Stromal cell of bone marrow (primary cell): ENCODE measurements at regions not wholly inside any gene's neighbourhood (a gene's known extent, or its start where the extent isn't known, plus 50 kb on each side); places are given as distances from the start of the nearest gene placed in this dataset.

Experiments used
- DNase-seq: peaks from one replicate; pipeline ENCODE4 v3.0.0-alpha.2; 2012; ENCODE audit warnings: low read depth

DNA sequence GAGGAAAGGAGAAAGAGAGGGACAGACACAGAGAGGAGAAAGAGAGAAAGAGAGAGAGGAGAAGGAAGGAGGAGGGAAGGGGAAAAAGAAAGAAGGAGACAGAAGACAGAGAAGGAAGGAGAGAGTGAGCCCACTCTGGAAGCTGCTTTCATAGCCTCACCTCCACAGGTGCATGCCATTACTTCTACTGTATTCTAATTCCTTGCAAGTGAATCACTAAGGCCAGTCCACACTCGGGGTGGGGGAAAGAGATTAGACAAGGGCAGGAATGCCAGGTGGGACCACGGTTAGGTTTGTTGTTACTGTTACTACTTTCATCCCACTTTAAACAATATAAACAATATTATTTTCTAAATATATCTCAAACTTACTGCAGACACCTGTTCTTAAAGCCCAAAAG lies 684.5 kb upstream of the ARGLU1 start:
- no peak for DNase-seq

DNA sequence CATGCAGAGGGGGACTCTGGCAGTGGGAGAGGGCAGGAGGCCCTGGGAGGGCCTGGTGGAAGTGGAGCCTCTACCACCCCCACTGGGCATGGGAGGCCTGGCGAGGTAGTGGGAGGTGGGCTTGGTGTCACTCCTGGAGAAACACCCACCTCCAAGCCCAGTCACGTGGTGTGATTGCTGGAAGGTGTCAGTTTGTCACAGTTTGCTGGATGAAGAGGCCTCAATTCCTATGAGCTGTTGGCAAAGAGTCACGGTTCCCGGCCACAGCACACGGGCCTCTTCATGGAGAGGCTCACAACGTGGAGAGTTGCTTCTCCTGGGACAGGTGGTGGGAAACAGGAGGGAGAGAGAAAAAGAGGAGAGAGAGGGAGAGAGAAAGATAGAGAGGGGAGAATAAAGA lies 684.1 kb upstream of the ARGLU1 start:
- no peak for DNase-seq

- no peak for DNase-seq
Observed at GRCh38 chr13:107251341-107251740, 683.4 kb upstream of the ARGLU1 start.

- DNase-seq, result no peak
Observed at GRCh38 chr13:107250628-107251027, 682.7 kb upstream of the ARGLU1 start.

GRCh38 chr13:107244241-107244640 lies 676.3 kb upstream of the ARGLU1 start:
- DNase-seq, result no peak

DNA sequence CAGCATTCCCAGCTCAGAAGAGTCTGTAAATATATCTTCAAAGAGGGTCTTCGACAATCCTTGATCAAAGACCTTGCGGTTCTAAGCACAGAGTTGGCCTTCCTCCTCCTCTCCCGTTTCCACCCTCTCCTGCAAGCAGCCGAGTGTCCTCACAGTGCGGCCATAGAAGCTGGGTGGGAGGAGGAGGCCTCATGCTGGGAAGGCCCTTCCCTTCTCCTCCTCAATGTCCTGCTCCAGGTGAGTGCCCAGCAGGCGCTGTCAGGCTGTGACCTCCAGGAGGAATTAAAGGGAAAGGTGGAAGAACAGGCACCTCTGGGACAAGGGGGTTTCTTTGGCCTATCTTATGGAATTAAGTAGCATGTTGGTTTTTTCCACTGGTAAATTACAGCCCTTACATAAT lies 674.2 kb upstream of the ARGLU1 start:
- no peak for DNase-seq

- no peak for DNase-seq
Observed at GRCh38 chr13:107241381-107241780, 673.4 kb upstream of the ARGLU1 start.

DNA sequence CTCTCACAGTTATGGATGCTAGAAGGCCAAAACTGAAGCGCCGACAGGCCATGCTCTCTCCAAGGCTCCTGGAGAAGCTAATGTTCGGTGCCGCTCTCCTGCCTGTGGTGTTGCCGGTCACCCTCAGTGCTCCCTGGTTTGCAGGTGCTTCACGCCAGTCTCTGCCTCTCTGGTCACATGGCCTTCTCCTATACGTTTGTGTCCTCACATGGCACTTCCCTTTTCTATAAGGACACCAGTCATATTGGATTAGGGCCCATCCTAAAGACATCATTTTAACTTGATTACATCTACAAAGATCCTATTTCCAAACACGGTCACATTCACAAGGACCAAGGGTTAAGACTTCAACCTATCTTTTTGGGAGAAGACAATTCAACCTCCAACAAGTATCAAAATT lies 671.3 kb upstream of the ARGLU1 start:
- no peak for DNase-seq

- DNase-seq, result no peak
Observed at GRCh38 chr13:107238262-107238981, 670.5 kb upstream of the ARGLU1 start.

DNA sequence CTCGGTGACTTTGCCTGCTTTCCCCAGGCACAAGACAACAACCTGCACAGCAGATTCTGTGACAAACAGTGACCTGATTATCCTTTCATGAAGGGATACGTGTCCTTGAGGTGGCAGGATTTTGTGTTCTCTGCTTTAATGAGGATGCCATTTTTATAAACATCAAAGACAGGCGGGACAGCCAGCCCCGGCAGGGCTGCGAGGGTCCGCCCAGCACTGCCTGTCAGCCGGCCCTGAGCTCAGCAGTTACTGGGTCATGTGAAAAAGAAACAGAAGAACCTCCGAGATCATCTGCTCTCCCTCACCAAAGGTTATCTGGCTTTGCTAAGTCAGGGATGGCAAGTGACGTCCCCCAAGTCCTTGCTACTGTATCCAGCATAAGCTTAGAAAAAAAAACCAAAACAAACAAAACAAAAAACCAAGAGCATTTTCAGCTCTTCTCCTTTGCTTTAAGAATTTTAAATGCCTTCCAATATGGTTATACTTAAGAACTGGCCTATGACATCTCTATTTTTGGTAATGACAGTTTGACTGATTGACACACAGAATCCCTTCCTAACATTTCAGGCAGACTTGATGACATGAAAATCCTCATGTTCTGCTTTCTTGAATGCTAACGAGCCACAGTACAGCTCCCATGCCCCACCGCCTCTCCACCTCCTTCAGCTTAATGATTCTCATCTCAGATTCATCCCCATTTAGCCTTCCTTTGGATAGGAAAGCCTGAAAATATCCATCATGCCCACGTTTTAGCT lies 666.6 kb upstream of the ARGLU1 start:
- DNase-seq, result no peak

GRCh38 chr13:107233541-107233940 lies 665.6 kb upstream of the ARGLU1 start:
- no peak for DNase-seq

- no peak for DNase-seq
Observed at GRCh38 chr13:107231944-107232343, 664.0 kb upstream of the ARGLU1 start.

DNA sequence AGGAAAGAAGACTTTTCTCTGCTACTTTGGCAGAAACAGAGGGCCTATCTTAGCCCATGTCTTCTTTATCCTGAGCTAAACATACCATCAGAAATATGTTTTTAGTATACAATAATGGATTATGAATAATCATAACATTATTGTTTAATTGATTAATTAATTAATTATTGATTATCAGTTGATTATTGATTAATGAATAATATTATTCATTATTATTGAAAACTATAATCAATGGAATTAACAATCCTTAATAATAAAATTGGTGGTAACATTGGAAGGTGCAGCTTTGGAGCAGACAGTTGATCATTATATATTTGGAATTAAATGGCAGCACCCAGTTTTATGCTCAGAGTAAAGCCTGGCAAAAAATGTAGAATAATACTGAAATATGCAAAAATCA lies 655.9 kb upstream of the ARGLU1 start:
- no peak for DNase-seq

DNA sequence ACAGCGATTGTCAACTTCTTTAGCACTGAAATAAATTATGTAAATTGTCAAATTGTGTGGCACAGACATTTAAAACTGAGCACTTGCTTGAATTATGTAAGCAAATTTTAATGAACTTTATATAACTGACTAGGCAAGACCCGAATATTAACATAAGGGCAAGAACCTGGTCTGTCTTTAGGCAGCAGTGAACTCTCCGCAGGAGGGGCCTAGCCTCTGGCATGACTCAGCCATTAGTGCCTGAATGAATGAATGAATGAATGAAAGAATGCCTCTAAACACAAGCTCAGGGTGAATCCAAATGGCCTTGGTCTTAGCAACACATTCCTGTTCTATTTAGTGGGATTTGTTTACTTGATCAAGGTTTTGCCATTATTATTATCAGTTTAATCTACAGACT lies 654.7 kb upstream of the ARGLU1 start:
- no peak for DNase-seq

DNA sequence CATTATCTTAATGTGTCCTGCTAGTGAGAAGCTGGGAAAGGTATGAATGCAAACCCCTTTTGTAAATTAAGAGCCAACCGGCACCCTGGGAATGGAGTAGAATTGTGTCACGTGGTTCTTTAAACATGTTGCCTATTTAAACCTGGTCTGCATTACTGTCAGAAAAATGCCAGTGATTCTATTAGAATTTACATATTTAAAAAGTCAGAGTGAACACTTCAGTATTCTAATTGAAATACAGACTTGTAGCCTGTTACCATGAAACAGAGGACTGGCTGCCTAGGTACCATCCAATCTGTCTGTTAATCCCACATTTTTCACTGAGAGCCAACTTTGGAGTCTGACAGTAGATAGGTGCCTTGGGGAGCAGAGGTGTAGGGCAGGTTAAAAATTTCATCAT lies 652.3 kb upstream of the ARGLU1 start:
- DNase-seq, result no peak

- DNase-seq, result no peak
Observed at GRCh38 chr13:107217251-107217650, 649.3 kb upstream of the ARGLU1 start.

DNA sequence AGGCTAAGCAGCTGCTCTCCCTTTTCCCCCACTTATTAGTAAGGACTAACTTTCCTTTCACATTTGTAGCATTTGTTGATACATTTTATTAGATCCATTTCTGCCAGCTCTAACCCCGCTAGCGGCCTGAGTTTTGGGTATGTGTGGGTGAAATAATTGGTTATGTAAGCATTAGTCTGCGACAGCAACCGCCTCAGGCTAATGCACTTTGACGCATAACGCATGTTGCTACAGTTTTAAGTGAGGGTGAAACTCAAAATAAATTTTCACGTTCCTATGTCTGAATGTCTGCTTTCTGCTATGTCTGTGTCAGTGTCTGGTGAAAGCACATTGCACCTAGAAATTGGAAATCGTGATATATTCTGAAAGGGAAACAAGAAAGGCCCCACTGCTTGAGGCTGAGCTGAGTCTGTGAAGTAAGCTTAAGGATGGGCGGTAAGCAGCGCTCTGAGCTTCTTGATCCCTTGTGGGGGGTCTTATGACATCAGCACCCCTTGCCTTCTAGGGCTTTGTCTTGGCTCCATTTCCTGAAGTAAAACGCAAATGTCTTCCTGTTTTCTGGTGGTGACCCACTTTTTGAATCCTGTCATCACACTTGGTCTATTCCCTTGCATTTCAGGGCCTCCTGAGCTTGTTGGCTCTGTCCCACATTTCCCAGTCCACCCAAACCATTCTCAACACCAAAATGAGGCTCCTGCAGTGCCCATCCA lies 648.3 kb upstream of the ARGLU1 start:
- DNase-seq, result no peak

- DNase-seq, result peak; percentile 77
Observed at GRCh38 chr13:107211073-107211472, 643.1 kb upstream of the ARGLU1 start.

- DNase-seq, result no peak
Observed at GRCh38 chr13:107210723-107211030, 642.7 kb upstream of the ARGLU1 start.

DNA sequence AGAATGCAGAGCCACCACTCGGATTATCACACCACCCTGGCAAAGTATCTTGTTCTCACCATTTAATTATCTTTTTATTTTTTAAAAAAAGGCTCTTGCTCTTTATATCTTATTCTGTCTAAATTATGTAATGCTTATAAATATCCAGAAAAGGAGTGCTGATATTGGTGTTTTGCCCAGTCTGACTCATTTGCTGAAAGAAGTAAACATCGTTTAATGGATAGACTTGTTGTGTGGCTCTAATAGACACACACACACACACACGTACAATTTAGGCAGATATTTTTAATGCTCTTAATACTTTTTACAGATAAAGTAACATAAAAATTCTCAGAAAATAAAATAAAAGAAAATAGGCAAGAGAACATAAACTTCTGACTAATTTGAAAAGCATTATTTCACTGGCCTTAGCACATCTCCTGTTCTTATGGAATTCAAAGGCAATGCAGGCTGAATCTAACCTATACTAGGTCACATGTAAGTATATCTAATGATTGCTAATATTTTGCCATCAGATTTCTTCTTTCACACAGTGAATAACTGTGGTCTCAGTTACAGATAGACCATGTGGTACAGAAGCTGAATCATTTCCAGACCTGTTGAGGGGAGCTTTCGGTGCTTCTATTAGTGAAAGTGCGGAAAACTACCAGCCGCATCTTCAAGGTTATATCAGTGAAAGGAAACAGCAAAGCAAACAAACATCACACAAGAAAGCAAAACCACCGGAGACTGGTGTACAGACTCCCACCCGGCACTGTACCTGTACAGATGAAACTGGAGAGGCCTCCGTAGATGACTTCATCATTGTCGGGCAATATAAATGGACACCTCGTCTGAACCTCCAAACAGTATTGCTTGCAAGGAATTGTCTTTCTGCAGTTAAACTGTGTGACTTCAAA lies 642.1 kb upstream of the ARGLU1 start:
- DNase-seq, result peak; percentile 41

DNA sequence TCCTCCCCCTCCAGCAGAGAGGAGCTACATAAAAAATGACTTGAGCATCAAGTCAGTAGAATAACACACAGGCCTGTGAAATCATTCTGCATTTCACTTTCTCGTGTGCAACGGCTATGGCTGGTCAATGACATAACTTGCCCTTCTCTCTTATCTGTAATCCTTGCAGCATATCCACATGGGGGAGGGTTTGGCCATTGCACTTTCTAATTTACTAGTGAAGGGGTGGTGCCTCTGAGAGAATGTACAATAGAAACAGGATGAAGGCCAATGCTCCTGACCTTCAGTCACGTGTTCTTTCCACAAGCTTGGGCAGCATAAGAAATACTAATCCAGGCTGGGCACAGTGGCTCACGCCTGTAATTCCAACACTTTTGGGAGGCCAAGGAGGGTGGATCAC lies 641.0 kb upstream of the ARGLU1 start:
- no peak for DNase-seq
